GM19468 (cell line): ENCODE measurements at regions not wholly inside any gene's neighbourhood (a gene's known extent, or its start where the extent isn't known, plus 50 kb on each side); places are given as distances from the start of the nearest gene placed in this dataset.
"Not testable (repeated sequence)": the region's sequence is repeated elsewhere in the genome, so short reads cannot be mapped to it uniquely, and the experiment has no call there.

Source experiments
- ATAC-seq: cut with Tn5 transposase; IDR thresholded peaks from one replicate; pipeline ENCODE4 v1.9.1; 2021; ENCODE audit warnings: mild to moderate bottlenecking, moderate library complexity, moderate number of reproducible peaks; ENCODE audit not compliant: unreplicated experiment; ENCODE audit errors: extremely low read depth

DNA sequence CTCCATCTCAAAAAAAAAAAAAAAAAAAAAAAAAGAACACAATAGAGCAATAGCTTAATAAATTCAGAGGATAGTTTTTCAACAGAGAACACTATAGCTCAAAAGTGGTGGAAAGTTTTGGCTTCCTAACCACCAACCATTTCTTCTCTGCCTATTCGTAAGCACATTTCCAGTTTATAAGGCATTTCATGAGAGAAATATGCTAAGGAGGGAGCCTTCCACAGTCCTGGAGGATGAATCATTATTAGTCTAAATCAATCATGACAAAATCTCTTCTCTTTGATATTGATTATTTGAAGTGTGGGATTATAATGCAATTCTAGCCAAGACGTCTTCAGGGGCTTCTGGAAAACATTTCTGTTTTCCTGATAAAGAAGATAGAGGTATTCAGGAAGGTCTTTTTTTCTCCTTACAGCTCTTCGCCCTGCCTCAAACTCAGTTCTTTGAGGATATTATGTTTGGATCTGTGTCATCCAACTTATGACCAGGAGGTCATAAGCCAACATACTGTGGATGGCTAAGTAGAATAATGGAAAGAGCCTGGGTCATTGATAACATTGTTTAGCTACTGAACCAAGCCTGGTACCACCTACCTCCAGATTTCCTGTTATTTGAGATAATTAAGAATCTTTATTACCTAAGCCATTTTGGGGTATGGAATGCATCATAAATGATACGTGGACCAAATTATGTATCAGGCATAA is 207.3 kb downstream of the TRIB2 start:
- no peak for ATAC-seq

DNA sequence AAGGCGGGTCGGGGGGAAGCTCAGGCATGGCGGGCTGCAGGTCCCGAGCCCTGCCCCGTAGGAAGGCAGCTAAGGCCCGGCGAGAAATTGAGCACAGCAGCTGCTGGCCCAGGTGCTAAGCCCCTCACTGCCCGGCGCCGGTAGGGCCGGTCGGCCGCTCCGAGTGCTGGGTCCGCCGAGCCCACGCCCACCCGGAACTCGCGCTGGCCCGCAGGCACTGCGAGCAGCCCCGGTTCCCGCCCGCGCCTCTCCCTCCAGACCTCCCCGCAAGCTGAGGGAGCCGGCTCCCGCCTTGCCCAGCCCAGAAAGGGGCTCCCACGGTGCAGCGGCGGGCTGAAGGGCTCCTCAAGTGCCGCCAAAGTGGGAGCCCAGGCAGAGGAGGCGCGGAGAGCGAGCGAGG is 209.9 kb downstream of the TRIB2 start:
- not testable (repeated sequence) for ATAC-seq

DNA sequence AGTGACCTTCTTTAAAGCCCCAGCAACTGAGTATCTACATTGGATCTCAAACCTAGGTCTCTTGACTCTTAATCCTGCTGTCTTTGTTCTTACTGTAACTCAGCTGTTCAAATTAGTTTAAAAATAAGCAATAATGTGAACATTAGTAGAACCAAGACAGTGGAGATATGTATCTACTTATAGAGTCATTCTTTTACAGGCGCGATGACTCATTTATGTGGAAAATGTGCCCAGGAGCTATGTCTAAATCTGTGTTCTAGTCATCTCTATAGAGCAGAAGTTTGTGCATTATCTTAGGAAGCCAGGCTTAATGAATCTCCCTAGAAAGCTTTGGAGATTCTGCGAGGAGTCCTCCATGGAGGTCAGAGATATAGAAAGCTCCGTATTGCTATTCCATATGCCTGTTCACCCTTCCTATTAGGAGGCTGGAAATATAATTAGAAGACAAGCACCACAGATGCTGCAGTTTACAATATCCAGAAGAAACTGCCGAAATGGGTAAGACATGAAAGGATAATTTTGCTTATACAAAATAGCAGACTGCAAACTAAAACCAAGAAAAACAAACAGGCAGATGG is 211.6 kb downstream of the TRIB2 start:
- no peak for ATAC-seq

DNA sequence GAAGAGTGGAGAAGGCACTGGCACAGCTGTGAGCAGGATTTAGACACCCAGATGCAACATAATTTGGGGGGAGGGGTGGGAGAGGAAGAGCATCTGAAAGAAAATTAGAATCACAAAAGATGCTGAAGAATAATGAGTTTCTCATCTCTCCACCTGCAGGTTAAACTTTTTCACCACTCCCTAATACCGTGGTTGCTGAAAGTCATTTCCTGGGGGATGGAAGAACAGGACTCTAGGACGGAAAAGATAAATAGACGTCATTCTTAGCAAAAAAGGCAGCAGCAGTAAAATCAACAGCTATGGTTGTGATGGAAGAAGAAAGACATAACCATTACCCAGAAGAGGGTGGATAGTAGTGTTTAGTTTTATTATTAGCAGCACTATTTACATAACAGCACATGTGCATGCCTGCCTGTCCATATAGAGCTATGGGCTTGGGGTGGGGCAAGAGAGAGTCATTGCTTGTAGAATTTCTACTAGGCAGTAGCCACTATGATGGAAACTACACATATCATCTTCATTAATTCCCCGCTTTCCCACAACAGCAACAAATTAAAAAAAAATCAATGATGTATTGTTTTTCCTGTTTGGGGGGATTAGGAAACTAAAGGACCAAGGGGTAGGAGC is 212.2 kb downstream of the TRIB2 start:
- no peak for ATAC-seq

DNA sequence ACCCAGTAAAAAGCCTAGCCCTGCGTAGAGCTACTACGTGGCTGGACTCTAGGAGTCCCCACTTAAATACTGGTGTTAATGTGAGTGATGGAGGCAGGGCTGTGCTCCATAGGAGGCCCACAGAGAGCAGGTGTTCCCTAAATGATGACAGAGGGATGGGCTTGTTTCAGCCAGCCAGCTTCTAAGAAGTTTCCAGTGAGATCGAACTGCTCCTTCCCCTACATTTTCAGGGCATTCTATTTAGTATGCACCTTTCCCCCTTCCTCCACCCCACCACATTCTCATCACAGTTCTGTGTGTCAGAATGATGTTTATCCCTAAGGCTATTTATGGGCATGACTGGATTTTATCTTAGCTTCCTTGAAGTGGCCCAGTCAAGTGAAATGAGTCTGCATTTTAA is 213.0 kb downstream of the TRIB2 start:
- no peak for ATAC-seq

DNA sequence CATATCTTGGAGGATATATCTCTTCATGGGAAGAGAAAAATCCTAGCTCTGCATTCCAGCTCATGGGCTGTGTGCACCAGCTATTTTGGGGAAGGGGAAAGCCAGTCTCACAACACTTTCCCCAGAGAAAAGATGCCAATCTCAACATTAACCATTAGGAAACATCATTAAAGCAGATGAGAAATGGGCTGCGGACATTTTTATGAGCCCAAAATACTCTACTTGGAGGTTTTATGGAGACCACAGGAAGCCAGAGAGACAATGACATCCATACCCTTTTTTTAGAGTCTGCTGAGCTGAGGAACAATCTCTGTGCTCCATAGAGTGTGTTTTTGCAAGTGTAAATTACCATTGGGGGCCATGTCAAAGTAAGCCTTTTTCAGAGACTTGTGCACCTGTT is 213.7 kb downstream of the TRIB2 start:
- ATAC-seq, result no peak

DNA sequence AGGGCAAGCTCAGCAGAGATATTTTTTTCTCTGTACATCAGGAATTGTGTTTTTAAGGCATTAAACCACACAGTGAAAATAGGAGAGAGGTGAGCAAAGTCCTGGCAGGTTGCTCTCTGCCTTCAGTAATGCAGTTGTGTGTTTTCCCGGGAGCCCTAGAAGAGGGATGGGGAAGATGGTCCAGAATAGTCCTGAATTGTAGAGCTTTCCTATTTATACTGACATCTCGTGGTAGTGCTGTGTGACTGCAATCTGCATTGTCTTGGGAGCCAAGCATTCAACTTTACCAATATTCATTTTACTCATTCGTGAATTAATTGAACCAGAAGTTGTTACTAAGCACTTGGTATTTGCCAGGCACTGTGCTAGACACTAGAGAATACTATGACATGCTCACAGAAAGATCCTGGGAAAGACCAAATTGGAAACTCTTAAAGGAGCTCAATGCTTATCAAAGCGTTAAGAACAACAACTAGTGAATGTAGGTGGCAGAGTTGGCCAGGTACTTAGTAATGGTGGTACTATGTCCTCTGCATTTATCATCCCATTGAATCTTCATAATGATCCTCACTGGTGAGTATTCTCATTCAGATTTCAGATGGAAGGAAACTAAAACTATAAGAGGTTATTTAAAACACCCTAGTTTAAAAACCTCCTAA is 214.6 kb downstream of the TRIB2 start:
- no peak for ATAC-seq

DNA sequence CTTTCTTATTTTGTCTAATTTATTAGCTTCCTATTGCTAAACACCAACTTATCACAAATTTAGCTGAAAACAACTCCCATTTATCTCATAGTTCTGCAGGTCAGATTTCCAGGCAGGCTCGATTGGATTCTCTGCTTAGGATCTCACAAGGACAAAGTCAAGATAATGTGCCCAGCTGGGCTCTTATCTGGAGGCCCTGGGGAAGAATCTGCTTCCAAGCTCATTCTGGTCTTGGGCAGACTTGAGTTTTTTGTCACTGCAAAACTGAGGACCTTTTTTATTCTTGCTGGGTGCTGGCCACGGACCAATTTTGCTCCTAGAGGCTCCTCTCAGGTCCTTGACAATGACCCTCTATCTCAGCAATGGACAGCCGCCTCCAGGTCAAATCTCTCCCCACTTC is 215.5 kb downstream of the TRIB2 start:
- ATAC-seq, result no peak

DNA sequence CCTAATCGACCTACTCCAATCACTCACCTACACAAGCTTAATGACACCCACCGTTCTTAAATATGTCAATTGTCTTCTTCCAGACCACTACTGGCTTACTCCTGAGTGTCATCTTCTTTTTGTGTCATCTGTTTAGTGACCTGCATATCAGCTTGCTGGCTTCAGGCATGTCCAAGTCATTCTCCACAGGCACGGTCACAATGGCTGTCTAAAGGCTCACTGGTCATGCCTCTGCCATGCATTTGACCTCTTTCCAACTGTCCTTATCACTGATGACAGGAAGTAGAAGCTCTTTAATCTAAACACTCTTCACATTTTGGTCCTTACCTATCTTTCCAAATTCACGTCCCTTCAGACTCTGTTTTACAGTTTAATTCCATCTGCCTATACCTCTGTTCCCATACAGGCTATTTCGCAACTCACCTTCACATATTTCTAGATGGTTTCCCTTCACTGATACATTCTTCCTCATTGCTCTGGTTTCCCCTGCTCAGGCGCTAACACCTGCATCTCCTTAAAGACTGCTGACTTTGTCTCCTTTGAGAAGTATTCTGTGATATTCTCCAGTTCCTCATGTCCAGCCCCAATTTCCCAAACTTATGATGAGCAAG is 217.5 kb downstream of the TRIB2 start:
- ATAC-seq, result no peak

DNA sequence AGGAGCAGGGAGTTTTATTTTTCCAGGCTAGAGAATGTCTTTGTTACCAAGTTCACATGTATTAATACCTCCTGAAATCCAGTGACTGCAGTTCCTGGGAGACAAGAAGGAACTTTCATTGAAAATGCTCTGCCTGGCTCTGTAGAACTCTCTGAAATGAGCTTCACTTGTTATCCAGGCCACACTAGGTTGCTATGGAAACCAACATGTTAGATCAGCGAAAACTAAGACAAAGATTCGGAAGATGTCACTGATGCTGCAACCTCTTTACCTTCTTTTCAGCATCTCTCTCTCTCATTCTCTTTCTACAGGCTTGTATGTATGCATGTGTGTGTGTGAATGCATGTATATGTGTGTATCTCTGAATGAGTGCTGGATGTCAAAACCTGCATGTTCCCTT is 218.5 kb downstream of the TRIB2 start:
- no peak for ATAC-seq

DNA sequence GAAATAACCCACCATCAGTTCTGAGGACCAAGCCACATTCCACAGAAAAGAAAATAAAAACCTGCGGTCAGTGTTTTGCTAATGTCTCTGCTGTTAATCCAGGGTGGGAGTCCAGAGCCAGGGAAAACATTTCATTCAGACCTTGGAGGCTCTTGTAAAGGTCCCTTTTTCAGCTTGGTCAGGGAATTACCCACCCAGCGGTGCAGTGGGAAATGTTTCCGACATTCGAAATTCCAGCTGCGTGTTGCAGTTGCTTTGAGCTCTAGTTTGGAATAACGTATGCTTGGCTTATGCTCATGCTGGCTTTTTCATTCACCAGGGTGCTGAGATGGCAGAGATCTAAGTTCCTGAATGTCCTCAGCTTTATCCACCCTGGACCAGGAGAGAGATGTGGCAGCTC is 219.1 kb downstream of the TRIB2 start:
- ATAC-seq, result no peak

DNA sequence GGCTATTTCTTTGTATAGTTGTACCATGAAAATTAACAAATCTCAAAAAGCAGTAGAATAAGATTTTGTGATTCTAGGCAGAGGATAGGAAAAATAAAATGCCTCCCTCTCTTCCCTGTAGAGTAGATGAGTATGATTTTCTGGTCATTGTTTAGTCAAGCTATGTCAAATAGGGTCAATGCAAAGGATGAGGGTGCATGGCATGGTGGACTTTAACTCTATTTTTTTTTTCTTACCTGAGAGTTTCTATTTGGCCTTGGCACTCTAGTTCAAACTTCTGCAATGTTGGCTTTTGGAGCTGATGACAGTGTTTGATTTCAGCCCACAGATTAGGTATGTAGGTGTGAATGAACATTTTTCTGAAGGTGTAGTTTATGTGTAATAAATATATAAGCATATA is 224.5 kb downstream of the TRIB2 start:
- ATAC-seq, result no peak

DNA sequence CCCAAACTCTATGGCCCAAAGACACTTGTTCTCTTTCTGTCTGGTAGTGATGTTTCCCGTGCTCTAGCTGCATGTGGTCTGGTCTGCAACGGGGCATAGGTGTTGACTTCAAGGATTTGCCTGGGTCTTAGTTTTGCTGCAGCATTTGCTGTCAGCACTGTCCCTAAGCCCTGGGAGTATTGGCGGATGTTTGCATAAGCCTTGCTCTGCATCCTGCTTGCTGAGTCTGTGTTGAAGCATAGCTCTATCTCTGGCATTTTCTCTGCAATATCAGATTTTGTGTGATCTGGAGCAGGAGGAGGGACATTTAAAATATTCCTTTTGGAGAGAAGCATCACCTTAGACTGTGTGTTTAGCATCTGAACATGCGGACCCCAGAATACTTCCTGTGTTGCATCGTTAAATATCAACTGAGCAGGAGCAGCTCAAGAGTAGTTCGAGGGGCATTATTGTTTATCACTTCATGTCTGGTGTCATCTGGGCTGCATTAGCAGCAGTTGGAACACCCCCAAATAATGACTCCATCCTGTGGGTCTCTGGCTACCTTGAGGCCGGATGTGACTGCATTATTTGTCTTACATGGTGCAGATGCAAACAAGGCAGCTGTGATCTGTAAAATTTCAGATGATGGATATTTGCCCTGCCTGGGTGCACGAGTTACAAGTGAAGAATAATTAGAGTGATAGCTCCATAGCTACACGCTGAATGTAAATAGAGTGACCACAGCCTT is 231.7 kb downstream of the TRIB2 start:
- ATAC-seq, result no peak

DNA sequence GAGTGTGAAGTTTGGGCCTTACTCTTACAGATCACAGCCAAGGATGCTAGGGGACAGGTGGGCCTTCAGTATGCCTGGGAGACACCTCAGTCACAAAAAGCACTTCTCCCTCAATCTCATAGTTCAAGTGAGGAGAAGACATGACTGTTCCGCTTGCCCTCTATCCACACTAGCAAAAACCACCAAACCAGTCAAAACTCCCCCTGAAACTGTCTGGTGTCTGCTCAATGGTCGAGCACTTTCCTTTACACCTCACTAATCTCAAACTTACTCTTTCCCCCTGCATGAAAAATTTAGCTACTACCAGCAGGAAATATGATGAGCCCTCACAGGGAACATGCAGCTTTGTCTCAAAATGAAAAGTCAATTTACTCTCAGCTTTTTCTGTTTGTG is 232.2 kb downstream of the TRIB2 start:
- no peak for ATAC-seq

DNA sequence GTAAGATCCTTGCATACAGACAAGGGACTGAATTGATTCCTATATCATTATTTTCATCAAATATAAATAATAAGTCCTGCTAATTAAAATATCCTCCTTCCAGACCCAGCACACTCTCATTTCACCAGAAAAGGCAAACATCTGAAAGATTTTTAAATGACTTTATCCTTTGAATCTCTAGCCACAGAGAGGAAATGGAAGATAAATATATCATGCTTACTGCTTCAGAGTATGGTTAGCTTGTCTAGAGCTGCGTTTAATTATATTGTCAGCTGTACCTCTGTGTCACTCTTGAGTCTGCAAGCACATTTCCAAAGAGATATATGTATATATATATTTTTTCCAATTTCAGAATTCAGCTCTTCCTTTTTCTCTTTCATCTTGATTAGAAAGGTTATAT is 232.7 kb downstream of the TRIB2 start:
- no peak for ATAC-seq

DNA sequence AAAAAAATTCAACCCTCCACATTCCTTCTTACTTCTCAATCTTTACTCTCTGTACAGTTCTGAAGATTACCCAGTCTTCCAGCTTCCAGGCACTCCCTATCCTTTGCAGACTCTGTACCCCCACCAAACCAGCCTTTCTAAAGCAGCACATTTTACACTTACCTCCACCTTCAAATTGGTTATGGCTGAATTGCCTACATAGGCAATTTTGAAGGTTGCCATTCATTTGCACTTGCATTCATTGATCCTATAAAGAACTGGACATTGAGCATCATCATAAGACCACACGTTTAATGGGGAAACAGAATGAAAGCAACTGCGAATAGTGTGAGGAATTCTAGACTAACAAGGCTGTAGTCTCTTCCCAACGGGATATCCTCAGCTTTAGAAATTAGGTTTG is 233.4 kb downstream of the TRIB2 start:
- no peak for ATAC-seq

DNA sequence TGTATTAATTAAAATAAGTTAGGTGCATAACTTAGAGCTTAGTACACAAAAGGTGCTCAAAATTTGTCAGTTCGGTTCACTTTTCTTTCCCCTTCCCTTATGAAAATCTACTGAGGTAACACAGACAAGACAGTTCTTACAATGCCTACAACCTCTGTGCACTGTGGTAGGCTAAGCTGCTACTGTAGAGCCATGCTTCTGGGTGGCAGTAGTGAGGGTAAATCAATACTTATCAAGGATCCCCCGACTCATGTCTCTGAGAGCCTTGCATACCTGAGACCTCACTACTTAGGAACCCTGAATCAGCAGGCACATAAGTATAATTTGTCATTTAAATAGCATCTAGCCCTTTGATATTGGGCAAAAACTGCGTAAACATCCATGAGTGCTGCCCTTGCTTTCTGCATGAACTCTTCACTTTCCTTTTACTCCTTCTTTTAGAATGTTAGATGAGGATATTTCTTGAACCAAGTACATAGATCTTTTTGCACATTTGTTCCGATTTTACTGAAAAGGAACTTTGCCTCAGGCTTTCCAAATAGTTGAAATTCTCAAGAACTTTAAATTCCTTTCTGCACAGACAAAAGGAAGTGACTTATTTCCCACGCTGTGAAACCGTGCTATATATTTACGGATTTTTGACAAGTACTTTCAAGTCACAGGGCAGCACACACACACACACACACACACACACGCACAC is 234.4 kb downstream of the TRIB2 start:
- ATAC-seq, result no peak

DNA sequence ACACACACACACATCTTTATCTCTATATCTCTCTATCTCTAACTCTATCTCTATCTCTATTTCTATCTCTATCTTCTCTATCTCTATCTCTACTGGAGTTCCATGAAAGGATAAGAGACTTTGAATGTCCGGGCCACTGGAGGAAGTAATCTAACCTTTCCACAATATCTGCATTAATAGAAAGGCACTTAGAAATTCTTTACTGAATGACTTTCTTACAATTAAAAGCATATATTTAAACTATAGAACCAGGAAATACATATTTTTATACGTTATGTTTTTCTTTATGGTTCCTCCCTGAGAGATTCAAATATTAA is 234.9 kb downstream of the TRIB2 start:
- ATAC-seq, result no peak

DNA sequence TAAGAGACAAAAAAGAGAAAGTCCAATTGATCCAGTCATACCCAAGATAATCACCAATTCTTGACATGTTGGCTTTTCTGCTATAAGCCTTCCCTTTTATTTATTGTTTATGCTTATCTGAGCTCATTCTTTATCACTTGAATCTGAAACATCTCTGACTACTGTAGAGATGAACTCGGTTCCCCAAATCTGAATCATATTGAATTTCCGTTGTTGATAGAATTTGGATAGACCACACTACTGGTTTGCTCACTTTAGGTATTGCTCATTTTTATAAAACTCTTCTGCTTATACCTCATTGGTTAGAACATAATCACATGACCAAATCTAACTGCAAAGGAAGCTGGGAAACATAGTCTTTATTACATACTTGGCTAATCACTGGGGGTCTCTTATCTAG is 236.9 kb downstream of the TRIB2 start:
- no peak for ATAC-seq

DNA sequence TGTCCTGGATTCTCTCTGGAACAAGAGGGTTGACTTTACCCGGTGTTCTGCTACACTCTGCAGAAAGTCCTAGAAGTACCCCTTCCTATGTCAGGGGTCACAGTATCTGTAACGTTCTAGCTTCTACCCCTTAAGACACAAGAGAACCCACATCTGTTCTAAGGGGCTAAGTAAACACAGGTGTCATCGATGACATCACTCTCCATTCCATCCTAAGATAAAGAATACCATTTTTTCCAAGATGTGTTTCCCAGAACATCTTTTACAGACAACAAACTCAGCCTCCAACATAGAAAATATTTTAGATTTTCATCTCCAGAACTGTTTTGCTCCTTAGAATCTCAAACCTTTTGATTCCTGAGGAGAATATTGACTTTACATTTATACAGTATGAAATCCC is 239.1 kb downstream of the TRIB2 start:
- ATAC-seq, result no peak
